Lung (tissue), 11 donors: ENCODE measurements at regions not wholly inside any gene's neighbourhood (a gene's known extent, or its start where the extent isn't known, plus 50 kb on each side); places are given as distances from the start of the nearest gene placed in this dataset.
A peak's percentile ranks its signal among the peaks of the same experiment; 100 is the strongest.

Experiments used
- ATAC-seq: fragments of 200-7000 bp; cut with Tn5 transposase; one replicate; pipeline ENCODE4 v1.9.1; 2020; ENCODE audit warnings: moderate number of reproducible peaks; ENCODE audit not compliant: insufficient read depth, low FRiP score
- DNase-seq, 3 donors: peaks; one replicate each; pipeline ENCODE4 v3.0.0-alpha.2; 2013 to 2017
- H3K27ac ChIP-seq, 2 donors: one replicate each; pipeline ENCODE4 v1.5.1; 2013; ENCODE audit warnings: mild to moderate bottlenecking in 2 of 2, moderate library complexity in 2 of 2, control low read depth in 1 of 2, inconsistent platforms in 1 of 2, low read depth in 1 of 2, low read length in 1 of 2
- H3K27me3 ChIP-seq, 3 donors: one replicate each; pipeline ENCODE4 v1.5.1; 2013; ENCODE audit warnings: low read length in 2 of 3; ENCODE audit not compliant: control insufficient read depth in 3 of 3, insufficient read depth in 3 of 3
- H3K36me3 ChIP-seq, 4 donors: one replicate each; pipeline ENCODE4 v1.5.1; 2013; ENCODE audit warnings: low read length in 4 of 4, mild to moderate bottlenecking in 1 of 4, moderate library complexity in 1 of 4; ENCODE audit not compliant: control insufficient read depth in 4 of 4, insufficient read depth in 4 of 4
- H3K4me1 ChIP-seq, 5 donors: one replicate each; pipeline ENCODE4 v1.5.1; 2013; ENCODE audit warnings: low read length in 5 of 5, mild to moderate bottlenecking in 2 of 5, moderate library complexity in 1 of 5; ENCODE audit not compliant: control insufficient read depth in 5 of 5, insufficient read depth in 5 of 5
- H3K4me3 ChIP-seq: one replicate; pipeline ENCODE4 v1.5.1; 2013; ENCODE audit warnings: mild to moderate bottlenecking, control low read depth, moderate library complexity
- H3K9ac ChIP-seq, 2 donors: one replicate each; pipeline ENCODE4 v1.5.1; 2013; ENCODE audit warnings: low read length in 2 of 2, control low read depth in 1 of 2; ENCODE audit not compliant: insufficient read depth in 1 of 2
- H3K9me3 ChIP-seq, 4 donors: one replicate each; pipeline ENCODE4 v1.5.1; 2013; ENCODE audit warnings: low read length in 3 of 4, mild to moderate bottlenecking in 1 of 4, moderate library complexity in 1 of 4; ENCODE audit not compliant: control insufficient read depth in 4 of 4, insufficient read depth in 3 of 4
- WGBS, 2 donors: extraction: QIAGEN DNeasy Blood & Tissue Kit; methylation state at CpG; one replicate each; pipeline ENCODE4 v1.1.7; 2013; 5-methylcytosine and 5-hydroxymethylcytosine counted together
- TF ChIP-seq, protein P1 (sequence below): IDR thresholded peaks from 2 replicates; pipeline ENCODE4 v1.5.1; 2012; ENCODE audit warnings: mild to moderate bottlenecking; ENCODE audit errors: control extremely low read depth, extremely low read depth
- donor health status: control.
- donor health status: control.
- donor health status: Bipolar disorder and iron deficiency.
- donor health status: healthy.
- donor health status: DM: yes; HTN: yes; CAD: no.

DNA sequence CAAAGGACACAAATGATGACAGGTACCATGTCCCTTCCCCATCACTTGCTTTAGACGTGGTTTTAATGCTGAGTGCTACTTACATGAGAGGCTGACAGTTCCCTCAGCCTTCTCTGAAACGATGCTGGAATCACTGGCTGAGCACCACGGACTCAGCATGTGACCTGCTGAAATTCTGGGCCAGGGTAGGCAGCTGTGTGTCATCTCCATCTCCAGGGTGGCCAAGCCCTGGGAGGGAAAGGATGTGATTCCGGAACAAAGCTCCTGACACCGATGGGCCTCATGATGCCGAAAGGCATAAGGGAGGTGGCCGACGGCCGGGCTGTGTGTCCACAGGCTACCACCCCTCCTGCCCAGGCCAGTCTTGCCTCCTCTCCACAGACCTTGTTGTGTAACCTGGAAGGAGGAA, 184.3 kb upstream of the CST7 start:
- TF ChIP-seq, protein P1, sequence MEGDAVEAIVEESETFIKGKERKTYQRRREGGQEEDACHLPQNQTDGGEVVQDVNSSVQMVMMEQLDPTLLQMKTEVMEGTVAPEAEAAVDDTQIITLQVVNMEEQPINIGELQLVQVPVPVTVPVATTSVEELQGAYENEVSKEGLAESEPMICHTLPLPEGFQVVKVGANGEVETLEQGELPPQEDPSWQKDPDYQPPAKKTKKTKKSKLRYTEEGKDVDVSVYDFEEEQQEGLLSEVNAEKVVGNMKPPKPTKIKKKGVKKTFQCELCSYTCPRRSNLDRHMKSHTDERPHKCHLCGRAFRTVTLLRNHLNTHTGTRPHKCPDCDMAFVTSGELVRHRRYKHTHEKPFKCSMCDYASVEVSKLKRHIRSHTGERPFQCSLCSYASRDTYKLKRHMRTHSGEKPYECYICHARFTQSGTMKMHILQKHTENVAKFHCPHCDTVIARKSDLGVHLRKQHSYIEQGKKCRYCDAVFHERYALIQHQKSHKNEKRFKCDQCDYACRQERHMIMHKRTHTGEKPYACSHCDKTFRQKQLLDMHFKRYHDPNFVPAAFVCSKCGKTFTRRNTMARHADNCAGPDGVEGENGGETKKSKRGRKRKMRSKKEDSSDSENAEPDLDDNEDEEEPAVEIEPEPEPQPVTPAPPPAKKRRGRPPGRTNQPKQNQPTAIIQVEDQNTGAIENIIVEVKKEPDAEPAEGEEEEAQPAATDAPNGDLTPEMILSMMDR, result no peak
- DNase-seq (peak in 1 of 3 donors; percentile 61), ATAC-seq (no peak)
- H3K4me3 ChIP-seq, result no peak overlapping the region
- no peaks in the 10 kb centered on the region for H3K4me1 ChIP-seq
- H3K9me3 ChIP-seq, result peaks cover 0 to 12% (median 0%) of the 10 kb centered on the region in 4 donors
- H3K9ac ChIP-seq, result no peak overlapping the region
- 75 to 92% methylated on average over 9 of the region's 9 CpGs for WGBS, 2 donors
- H3K36me3 ChIP-seq, result no peaks in the 10 kb centered on the region
- no peak overlapping the region for H3K27ac ChIP-seq
- H3K27me3 ChIP-seq, result no peaks in the 10 kb centered on the region

DNA sequence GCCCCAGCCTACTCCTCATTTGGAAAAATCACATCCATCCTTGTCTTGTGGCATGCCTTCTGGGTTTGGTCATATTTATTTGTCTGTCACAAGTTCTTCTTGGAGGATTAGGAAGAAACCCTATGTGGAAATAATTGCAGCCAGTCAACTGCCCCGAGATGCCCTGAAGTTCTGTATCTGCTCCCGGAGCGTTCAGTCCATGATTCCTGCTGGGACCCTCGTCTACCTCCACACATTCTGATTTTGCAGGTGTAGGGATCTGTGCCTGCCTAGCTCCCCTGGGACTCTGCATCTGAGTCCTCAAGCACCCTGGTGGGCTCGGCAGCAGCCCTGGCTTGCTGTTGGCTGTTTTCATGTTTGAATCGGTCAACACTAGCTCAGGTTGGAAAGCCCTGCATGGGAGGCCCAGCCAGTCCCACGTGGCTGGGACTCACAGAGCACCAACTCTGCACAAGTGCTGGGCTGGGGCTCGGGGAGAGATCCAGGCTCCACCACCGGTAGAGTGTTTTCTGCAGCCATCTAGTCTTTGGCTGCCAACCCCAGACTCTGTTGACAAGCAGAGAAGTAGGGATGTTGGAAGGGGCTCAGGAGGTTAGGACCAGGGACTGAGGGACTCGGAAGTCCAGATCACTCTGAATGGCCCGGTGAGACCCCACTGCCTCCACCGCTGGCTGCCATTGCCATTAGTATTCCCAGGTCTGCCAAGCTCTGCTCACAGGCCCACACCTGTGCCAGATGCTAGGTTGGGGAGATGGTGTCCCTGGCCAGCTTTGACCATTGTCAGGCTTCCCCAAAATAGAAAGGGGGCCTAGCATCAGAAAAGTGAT, 183.5 kb upstream of the CST7 start:
- Histone ChIP-seq H3K4me3 (no peak overlapping the region), H3K27ac (no peak overlapping the region), H3K36me3 (no peaks in the 10 kb centered on the region), H3K9me3 (peaks cover 0 to 11% (median 0%) of the 10 kb centered on the region in 4 donors), H3K27me3 (no peaks in the 10 kb centered on the region), H3K9ac (no peak overlapping the region), H3K4me1 (no peaks in the 10 kb centered on the region)
- TF ChIP-seq, protein P1, result no peak
- ATAC-seq (no peak), DNase-seq (no peak)
- 81 to 87% methylated on average over 12 of the region's 12 CpGs for WGBS, 2 donors

DNA sequence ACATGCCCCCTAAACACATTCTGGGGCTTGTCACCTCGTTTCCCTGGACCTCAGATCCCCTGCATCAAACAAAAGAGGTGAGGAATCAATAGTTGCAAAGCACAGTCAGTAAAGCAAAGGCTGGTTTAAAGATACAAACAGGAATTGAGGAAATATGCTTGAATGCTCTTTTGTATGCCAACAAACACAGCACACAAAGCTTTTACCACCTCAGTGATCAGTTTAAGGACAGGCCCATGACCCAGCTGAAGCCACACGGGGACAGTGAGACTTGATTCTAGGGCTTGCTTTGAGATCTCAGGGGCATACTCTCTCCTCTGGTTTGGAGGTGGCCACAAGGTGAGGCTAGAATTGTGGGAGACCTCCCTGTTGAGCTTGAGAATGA, 182.9 kb upstream of the CST7 start:
- H3K9me3 ChIP-seq, result peaks cover 0 to 10% (median 0%) of the 10 kb centered on the region in 4 donors
- H3K9ac ChIP-seq, result no peak overlapping the region
- DNase-seq (no peak), ATAC-seq (no peak)
- TF ChIP-seq, protein P1, result no peak
- WGBS, 2 donors, result 83 to 84% methylated on average over 2 of the region's 2 CpGs
- H3K4me3 ChIP-seq, result no peak overlapping the region
- H3K36me3 ChIP-seq, result no peaks in the 10 kb centered on the region
- no peaks in the 10 kb centered on the region for H3K27me3 ChIP-seq
- H3K4me1 ChIP-seq, result no peaks in the 10 kb centered on the region
- no peak overlapping the region for H3K27ac ChIP-seq
